SK-N-SH treated with all-trans-retinoic acid at 6 μM for 48 hours (cell line): ENCODE measurements at regions not wholly inside any gene's neighbourhood (a gene's known extent, or its start where the extent isn't known, plus 50 kb on each side); places are given as distances from the start of the nearest gene placed in this dataset.

Experiments used
- ATAC-seq: fragments of 200-7000 bp; cut with Tn5 transposase; 3 replicates; pipeline ENCODE4 v1.9.1; 2020; ENCODE audit warnings: mild to moderate bottlenecking, moderate library complexity
- ARNTL ChIP-seq: fragments of 450-650 bp; formaldehyde crosslinking; IDR thresholded peaks from 2 replicates; pipeline ENCODE4 v1.5.0; 2020; ENCODE audit warnings: low read depth, mild to moderate bottlenecking, moderate library complexity, borderline replicate concordance
- BACH2 ChIP-seq: fragments of 250-450 bp; sonication (Bioruptor Pico); IDR thresholded peaks from 2 replicates; pipeline ENCODE4 v1.9.0; 2021; ENCODE audit warnings: mild to moderate bottlenecking, borderline replicate concordance
- CREB5 ChIP-seq: fragments of 250-450 bp; sonication (Bioruptor Pico); IDR thresholded peaks from 2 replicates; pipeline ENCODE4 v1.5.1; 2020; ENCODE audit warnings: low read depth, mild to moderate bottlenecking, moderate library complexity
- CSDC2 ChIP-seq: fragments of 250-450 bp; sonication (Bioruptor Pico); IDR thresholded peaks from 2 replicates; pipeline ENCODE4 v1.5.0; 2020; ENCODE audit warnings: mild to moderate bottlenecking, moderate library complexity
- CSRNP3 ChIP-seq: fragments of 250-450 bp; sonication (Bioruptor Pico); IDR thresholded peaks from 2 replicates; pipeline ENCODE4 v1.5.1; 2021; ENCODE audit warnings: mild to moderate bottlenecking, moderate library complexity
- ESRRG ChIP-seq: fragments of 250-450 bp; sonication (Bioruptor Pico); IDR thresholded peaks from 2 replicates; pipeline ENCODE4 v1.6.1; 2021; ENCODE audit warnings: mild to moderate bottlenecking
- GLIS3 ChIP-seq: fragments of 250-450 bp; sonication (Bioruptor Pico); IDR thresholded peaks from 2 replicates; pipeline ENCODE4 v1.5.0; 2020; ENCODE audit warnings: mild to moderate bottlenecking, moderate library complexity
- ISL1 ChIP-seq: fragments of 250-450 bp; sonication (Bioruptor Pico); IDR thresholded peaks from 2 replicates; pipeline ENCODE4 v2.1.2; 2022; ENCODE audit warnings: mild to moderate bottlenecking, moderate library complexity
- OSR1 ChIP-seq: fragments of 250-450 bp; sonication (Bioruptor Pico); IDR thresholded peaks from 2 replicates; pipeline ENCODE4 v1.8.0; 2022; ENCODE audit warnings: moderate library complexity, mild to moderate bottlenecking, inconsistent platforms
- PATZ1 ChIP-seq: fragments of 250-450 bp; sonication (Bioruptor Pico); IDR thresholded peaks from 2 replicates; pipeline ENCODE4 v1.8.0; 2020; ENCODE audit warnings: mild to moderate bottlenecking, moderate library complexity, borderline replicate concordance
- POU6F1 ChIP-seq: fragments of 250-450 bp; sonication (Bioruptor Pico); IDR thresholded peaks from 2 replicates; pipeline ENCODE4 v1.8.0; 2021; ENCODE audit warnings: low read depth, mild to moderate bottlenecking, moderate library complexity, borderline replicate concordance
- PPARA ChIP-seq: fragments of 250-450 bp; sonication (Bioruptor Pico); IDR thresholded peaks from 2 replicates; pipeline ENCODE4 v1.5.0; 2020; ENCODE audit warnings: mild to moderate bottlenecking, borderline replicate concordance
- RARB ChIP-seq: fragments of 250-450 bp; sonication (Bioruptor Pico); IDR thresholded peaks from 2 replicates; pipeline ENCODE4 v1.8.0; 2021; ENCODE audit warnings: mild to moderate bottlenecking, moderate library complexity
- SNAI2 ChIP-seq: fragments of 250-450 bp; sonication (Bioruptor Pico); IDR thresholded peaks from 2 replicates; pipeline ENCODE4 v1.5.0; 2020; ENCODE audit warnings: mild to moderate bottlenecking, moderate library complexity
- TCF4 ChIP-seq: fragments of 250-450 bp; sonication (Bioruptor Pico); IDR thresholded peaks from 2 replicates; pipeline ENCODE4 v1.8.0; 2021; ENCODE audit warnings: mild to moderate bottlenecking, moderate library complexity, borderline replicate concordance
- TOX ChIP-seq: fragments of 250-450 bp; sonication (Bioruptor Pico); IDR thresholded peaks from 2 replicates; pipeline ENCODE4 v1.8.0; 2021; ENCODE audit warnings: mild to moderate bottlenecking, moderate library complexity, borderline replicate concordance
- TSHZ2 ChIP-seq: fragments of 250-450 bp; sonication (Bioruptor Pico); IDR thresholded peaks from 2 replicates; pipeline ENCODE4 v1.5.0; 2020; ENCODE audit warnings: mild to moderate bottlenecking, moderate library complexity
- ZC3H10 ChIP-seq: fragments of 250-450 bp; sonication (Bioruptor Pico); IDR thresholded peaks from 2 replicates; pipeline ENCODE4 v1.5.1; 2021; ENCODE audit warnings: mild to moderate bottlenecking, moderate library complexity
- ZFP3 ChIP-seq: fragments of 250-450 bp; sonication (Bioruptor Pico); IDR thresholded peaks from 2 replicates; pipeline ENCODE4 v1.5.0; 2020; ENCODE audit warnings: mild to moderate bottlenecking, moderate library complexity
- ZFP30 ChIP-seq: fragments of 450-650 bp; formaldehyde crosslinking; IDR thresholded peaks from 2 replicates; pipeline ENCODE4 v1.5.0; 2022; ENCODE audit warnings: mild to moderate bottlenecking, moderate library complexity
- ZNF565 ChIP-seq: fragments of 450-650 bp; formaldehyde crosslinking; conservative IDR thresholded peaks from 2 replicates; pipeline ENCODE4 v1.5.0; 2020; ENCODE audit warnings: low read depth, mild to moderate bottlenecking, moderate library complexity
- ZNF70 ChIP-seq: fragments of 450-650 bp; formaldehyde crosslinking; IDR thresholded peaks from 2 replicates; pipeline ENCODE4 v1.5.0; 2020; ENCODE audit warnings: mild to moderate bottlenecking, moderate library complexity
- ZNF8 ChIP-seq: fragments of 450-650 bp; formaldehyde crosslinking; IDR thresholded peaks from 2 replicates; pipeline ENCODE4 v1.5.0; 2020; ENCODE audit warnings: mild to moderate bottlenecking, moderate library complexity

GRCh38 chr5:51665251-51665593, 282.0 kb downstream of the ISL1 start:
- peak; percentile 51 for ATAC-seq
- 0 out of 2 replicates have a peak, but pooled peaks have one; percentile 7 for TF ChIP-seq ISL1 (CRISPR knock-in tag)
- no peak for TF ChIP-seq ZC3H10 (CRISPR knock-in tag)

- no peak for ATAC-seq
- TF ChIP-seq OSR1 (CRISPR knock-in tag) (no peak), RARB (CRISPR knock-in tag) (no peak), PPARA (no peak), ZNF70 (no peak), PATZ1 (no peak), TOX (CRISPR knock-in tag) (no peak)
- TF ChIP-seq, all 23 proteins: peak for 0
Measured at GRCh38 chr5:51669095-51669494, 285.8 kb downstream of the ISL1 start.

GRCh38 chr5:51678330-51678729, 295.1 kb downstream of the ISL1 start:
- TF ChIP-seq ESRRG (CRISPR knock-in tag) (0 out of 2 replicates have a peak, but pooled peaks have one; percentile 80), OSR1 (CRISPR knock-in tag) (no peak), GLIS3 (CRISPR knock-in tag) (peak; percentile 88; the same call in 1 of the 2 replicates), RARB (CRISPR knock-in tag) (no peak), BACH2 (CRISPR knock-in tag) (no peak), PPARA (no peak), SNAI2 (CRISPR knock-in tag) (peak; percentile 72; the same call in 1 of the 2 replicates), ARNTL (no peak), PATZ1 (peak; percentile 73; the same call in 1 of the 2 replicates), ZNF70 (no peak), ZFP30 (CRISPR knock-in tag) (no peak), TCF4 (CRISPR knock-in tag) (peak; percentile 81), CSDC2 (CRISPR knock-in tag) (0 out of 2 replicates have a peak, but pooled peaks have one; percentile 63), POU6F1 (peak; percentile 70; the same call in 1 of the 2 replicates), TOX (CRISPR knock-in tag) (no peak), ISL1 (CRISPR knock-in tag) (peak; percentile 99), ZNF8 (no peak), ZC3H10 (CRISPR knock-in tag) (no peak), TSHZ2 (CRISPR knock-in tag) (peak; percentile 96), ZNF565 (no peak), CSRNP3 (CRISPR knock-in tag) (peak; percentile 64; the same call in 1 of the 2 replicates), CREB5 (peak; percentile 70; the same call in 1 of the 2 replicates), ZFP3 (CRISPR knock-in tag) (0 out of 2 replicates have a peak, but pooled peaks have one; percentile 37)

More at GRCh38 chr5:51678330-51678729, 295.1 kb downstream of the ISL1 start:
- peak; percentile 91 for ATAC-seq
